GM21367 (cell line): ENCODE measurements at regions not wholly inside any gene's neighbourhood (a gene's known extent, or its start where the extent isn't known, plus 50 kb on each side); places are given as distances from the start of the nearest gene placed in this dataset.
"Not testable (repeated sequence)": the region's sequence is repeated elsewhere in the genome, so short reads cannot be mapped to it uniquely, and the experiment has no call there.

ENCODE experiments used
- ATAC-seq: cut with Tn5 transposase; IDR thresholded peaks from one replicate; pipeline ENCODE4 v1.9.1; 2021; ENCODE audit not compliant: unreplicated experiment

- ATAC-seq, result peak; percentile 36
Measured at GRCh38 chr13:97856304-97856675, 97.2 kb upstream of the IPO5 start.

DNA sequence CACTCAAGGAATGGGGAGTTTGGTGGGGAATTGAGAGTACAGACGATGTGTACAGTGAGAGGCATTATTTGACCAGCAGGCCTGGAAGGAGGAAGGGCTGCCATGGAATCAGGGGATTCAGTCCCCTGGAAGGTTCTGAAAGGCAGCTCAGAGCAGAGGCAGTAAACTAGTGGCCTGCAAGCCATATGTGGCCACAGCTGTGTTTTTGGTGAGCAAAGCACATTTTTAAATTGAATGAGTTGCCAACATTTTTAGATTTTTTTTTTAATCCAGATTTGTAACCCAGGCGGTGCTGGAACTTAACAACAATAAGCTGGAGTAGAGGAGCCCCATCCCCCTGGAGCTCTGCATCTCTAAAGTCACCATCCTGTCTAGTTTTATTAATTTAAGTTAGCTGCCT lies 95.3 kb upstream of the IPO5 start:
- ATAC-seq, result no peak

DNA sequence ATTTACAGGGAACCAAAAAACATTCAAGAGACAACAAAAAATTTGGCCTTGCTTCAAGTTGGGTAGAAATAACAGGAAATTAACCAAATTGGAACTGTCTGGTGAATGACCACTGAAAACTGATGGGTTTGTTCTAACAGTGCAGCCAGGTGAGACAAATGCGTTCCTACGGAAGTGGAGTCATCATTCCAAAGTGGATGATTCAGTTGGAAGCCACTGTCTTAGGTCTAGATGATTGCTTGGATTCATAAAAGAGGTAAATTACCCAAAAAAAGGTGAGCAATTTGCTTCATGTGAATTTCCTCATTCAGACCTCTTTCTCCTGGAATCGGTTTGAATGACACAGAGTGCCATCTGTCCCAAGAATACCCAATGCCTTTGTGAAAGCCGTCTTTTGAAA lies 87.1 kb upstream of the IPO5 start:
- ATAC-seq, result no peak

DNA sequence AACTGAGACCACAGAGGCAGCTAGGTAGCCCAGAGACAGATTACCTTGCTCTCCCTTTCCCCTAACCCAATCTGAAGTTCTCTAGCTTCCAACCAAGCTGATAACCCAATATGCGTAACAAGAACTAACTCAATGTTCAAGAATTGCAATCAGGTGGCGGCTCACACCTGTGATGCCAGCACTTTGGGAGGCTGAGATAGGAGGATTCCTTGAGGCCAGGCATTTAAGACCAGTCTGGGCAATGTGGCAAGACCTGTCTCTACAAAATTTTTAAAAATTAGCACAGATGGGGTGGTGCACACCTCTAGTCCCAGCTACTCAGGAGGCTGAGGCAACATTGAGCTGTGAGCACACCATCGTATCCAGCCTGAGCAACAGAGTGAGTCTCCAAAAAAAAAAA lies 86.7 kb upstream of the IPO5 start:
- ATAC-seq, result no peak

- ATAC-seq, result no peak
Measured at GRCh38 chr13:97873398-97873797, 80.1 kb upstream of the IPO5 start.

- no peak for ATAC-seq
Measured at GRCh38 chr13:97875218-97875617, 78.3 kb upstream of the IPO5 start.

GRCh38 chr13:97875911-97876310 lies 77.6 kb upstream of the IPO5 start:
- no peak for ATAC-seq

DNA sequence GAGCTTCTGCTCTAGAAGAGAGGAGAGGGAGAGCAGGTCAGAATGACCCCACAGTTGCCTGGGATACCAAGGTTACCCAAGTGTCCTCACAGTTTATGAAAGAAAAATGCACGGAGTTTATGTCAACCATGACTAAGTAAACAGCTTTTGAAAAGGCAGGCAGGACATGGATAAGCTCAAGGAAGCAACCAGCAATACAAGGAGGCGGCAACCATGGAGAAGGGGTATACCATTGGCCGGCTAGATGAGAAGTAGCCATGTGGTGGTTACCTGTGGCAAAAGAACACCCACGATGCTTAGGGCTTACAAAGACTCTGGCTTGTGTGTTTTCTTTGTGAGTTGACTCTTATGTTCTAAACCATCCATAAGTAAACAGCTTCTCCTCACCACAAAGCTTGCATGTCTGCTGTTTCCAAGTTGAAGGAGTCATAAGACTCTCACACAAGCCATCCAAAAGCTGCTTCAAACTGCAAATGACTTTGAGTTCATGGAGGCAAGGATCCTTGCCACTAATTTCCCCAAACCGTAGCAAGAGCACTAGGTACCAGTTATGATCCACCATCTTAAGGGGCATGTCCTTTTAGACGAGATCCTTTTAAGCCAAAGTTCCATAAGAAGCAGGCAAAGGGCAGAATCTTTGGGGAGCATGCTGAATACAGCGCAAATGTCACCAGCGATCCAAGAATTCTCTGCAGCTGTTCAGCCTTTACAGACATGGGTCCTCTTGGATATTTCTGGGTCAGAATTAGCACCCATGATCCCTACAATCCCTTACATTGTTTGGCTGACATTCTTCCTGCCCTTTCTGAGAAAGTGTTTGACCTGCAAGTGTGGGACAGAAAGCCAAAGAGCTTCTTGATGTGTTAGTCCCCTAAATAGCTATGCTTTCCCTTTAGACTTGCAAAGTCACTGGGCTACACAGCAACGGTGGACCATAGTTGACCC lies 74.8 kb upstream of the IPO5 start:
- ATAC-seq, result no peak

GRCh38 chr13:97879646-97880310 lies 73.7 kb upstream of the IPO5 start:
- ATAC-seq, result no peak

- no peak for ATAC-seq
Measured at GRCh38 chr13:97880311-97880675, 73.2 kb upstream of the IPO5 start.

DNA sequence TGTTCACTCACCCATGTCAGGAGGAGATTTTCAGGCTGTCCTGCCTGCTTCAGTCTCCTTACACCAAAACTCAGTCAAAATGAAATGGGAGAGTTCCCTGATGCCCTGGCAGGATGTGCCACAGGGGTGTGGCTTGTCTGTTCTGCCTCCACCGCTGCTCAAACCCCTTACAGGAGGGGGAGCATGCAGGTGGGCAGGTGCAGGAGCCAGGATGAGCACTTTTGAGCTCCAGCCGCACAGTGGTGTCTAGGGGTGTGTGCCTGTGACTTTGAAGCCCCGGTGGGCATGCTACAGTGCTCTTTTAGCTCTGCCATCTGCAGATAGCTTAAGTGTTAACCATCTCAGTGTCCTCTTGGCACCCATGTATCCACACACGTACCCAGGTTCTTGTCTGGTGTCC lies 71.9 kb upstream of the IPO5 start:
- no peak for ATAC-seq

GRCh38 chr13:97883396-97883795 lies 70.1 kb upstream of the IPO5 start:
- no peak for ATAC-seq

- ATAC-seq, result no peak
Measured at GRCh38 chr13:97884707-97885468, 68.6 kb upstream of the IPO5 start.

DNA sequence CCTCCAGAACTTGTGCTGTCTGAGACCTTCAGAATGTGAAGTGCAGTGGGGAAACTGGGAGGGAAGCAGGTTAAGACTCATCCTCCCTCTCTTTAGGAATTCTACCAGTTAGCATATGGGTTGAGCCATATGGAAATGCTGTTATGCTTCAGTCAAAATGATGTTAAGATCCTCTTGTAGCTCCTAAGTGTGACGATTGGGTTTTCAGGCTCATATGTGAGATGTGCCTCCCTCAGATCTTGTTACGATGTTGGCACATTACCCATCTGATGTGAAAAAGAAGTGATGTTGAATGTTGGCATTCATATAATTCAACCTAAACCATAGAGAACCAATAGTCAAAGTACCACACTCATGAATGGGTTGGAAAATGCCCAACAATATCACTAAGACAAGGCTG lies 67.8 kb upstream of the IPO5 start:
- ATAC-seq, result no peak

DNA sequence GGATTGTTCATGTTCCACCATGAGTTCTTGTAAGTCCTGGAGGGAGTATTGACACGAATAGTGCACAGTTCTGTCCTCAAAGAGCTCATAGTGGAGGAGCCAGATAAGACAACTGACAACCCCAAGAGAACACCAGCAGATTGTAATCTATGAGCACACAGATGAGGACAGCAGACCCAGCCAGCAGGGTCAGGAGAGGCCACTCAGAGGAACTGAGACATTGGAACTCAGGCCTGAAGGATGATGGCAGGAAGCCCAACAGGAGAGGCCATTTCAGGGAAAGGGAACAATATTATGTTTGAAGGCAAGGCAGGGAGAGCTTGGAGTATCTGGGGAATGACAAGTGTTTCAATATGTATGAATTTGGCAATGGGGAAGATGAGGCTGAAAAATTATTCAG lies 63.7 kb upstream of the IPO5 start:
- ATAC-seq, result no peak

DNA sequence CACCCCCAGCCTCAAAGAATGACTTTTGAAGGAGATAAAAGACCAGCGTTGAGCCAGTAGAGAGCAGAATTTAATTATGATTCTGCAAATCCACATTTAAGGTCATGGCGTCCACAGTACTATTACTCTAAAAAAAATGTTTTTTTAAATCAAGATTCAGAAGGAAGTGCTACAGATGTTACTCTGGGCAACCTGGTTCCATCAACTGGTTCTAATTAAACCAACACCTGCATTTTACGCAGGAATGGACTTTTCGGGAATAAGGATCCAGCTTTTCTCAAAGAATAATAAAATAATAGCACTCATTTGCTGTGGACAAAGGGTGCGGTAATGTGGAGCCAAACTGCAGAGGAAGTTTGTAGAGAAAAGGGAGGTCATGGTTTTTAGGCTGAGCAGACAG lies 62.9 kb upstream of the IPO5 start:
- no peak for ATAC-seq

DNA sequence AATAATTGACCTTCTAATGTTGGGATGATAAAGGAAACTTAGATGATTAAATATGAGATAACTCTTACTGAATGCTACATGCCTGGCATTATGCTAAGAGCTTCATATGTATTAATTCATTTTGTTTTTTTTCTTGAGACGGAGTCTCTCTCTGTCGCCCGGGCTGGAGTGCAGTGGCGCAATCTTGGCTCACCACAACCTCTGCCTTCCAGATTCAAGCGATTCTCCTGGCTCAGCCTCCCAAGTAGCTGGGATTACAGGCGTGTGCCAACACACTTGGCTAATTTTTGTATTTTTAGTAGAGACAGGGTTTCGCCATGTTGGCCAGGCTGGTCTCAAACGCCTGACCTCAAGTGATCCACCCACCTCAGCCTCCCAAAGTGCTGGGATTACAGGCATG lies 61.5 kb upstream of the IPO5 start:
- not testable (repeated sequence) for ATAC-seq

DNA sequence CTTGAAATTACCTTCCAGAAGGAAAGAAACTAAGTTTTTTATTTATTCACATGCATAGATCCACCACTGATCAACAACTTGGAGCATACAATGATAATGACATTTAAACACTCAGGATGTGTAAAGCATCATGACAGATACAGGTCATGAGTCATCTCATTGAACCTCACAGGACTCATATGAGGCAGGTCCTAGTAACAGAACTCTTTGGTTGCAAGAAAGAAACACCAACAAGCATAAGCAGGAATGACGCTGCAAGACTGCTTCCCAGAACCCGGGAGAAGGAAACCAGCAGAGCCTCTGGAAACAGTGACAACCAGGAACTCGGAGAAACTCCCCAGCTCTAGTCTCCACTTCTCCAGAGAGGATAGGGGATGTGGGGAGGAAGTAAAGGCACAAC lies 60.8 kb upstream of the IPO5 start:
- ATAC-seq, result no peak

DNA sequence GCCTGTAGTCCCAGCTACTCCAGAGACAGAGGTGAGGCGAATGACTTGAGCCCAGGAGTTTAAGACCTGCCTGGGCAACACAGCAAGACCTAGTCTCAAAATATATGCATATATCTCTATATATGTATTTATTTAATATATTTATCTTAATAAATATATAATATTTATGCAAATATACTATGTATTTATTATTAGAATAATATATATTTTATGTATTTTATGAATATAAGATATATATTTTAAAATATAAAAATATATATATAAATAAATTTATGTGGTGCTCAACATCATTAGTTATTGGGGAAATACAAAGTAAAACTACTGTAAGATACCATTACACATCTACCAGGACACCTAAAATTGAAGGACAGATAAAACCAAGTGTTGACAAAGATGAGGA lies 58.1 kb upstream of the IPO5 start:
- ATAC-seq, result no peak

DNA sequence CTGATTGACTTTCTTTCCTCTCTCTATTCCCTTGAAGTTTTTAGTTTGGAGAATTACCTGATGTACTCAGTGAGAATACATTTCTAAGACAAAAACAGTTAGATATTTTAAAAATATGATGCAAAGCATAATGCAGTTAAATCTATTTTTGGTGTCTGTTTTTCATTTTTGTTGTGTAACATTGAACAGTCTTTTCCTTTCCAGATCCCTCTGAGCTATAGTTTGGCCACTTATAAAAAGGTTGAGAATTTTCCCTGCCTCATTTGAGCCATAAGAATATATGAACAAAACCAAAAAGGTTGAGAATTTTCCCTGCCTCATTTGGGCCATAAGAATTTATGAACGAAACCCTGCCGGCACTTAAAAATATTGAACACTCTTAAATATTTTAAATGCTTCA lies 57.0 kb upstream of the IPO5 start:
- ATAC-seq, result no peak

DNA sequence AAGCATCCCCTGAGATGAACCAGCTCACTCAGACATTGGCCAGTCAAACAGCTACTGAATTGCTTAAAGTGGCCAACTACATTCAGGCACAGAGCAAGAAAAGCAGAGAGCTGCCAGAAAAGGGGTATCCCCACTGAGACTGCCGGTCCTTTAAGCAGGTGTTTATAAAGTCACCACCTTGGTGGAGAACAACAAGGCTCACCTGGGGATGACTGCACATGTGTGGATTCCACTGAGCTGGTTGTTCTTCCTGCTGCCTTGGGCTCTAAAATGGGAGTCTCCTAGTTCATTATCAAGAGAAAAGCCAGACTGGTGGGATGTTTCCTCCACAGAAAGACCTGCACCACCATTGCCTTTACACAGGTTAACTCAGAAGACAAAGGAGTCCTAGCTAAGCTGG lies 51.8 kb upstream of the IPO5 start:
- ATAC-seq, result no peak
